ENCODE measurements at regions not wholly inside any gene's neighbourhood (a gene's known extent, or its start where the extent isn't known, plus 50 kb on each side); places are given as distances from the start of the nearest gene placed in this dataset.
"Not testable (repeated sequence)": the region's sequence is repeated elsewhere in the genome, so short reads cannot be mapped to it uniquely, and the experiment has no call there.

DNA sequence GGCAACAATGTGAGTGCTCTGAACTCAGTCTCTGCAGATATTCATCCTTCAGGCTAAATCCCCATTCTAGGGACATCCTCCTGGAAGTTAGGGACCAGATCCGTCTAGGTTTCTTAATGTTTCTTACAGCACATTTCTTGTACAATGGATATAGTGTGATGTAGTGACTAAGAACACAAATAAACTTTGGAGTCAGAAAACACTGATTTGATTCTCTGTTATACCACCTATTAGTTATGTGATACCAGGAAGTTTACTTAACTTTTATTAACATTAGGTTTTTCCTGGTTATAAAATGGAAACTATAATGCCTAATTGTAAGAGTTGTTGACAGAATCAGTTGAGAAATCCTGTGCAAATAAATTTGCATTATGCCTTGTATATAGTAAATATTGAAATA, 57.6 kb upstream of the KCNQ5 start:
- H3K27me3 ChIP-seq = no peaks in the 10 kb centered on the region
- no peaks in the 10 kb centered on the region; the same call in 1 of the 2 replicates for H3K9me3 ChIP-seq
- DNase-seq = no peak
- no peak overlapping the region for H3K4me3 ChIP-seq
- no peaks in the 10 kb centered on the region for H3K36me3 ChIP-seq

DNA sequence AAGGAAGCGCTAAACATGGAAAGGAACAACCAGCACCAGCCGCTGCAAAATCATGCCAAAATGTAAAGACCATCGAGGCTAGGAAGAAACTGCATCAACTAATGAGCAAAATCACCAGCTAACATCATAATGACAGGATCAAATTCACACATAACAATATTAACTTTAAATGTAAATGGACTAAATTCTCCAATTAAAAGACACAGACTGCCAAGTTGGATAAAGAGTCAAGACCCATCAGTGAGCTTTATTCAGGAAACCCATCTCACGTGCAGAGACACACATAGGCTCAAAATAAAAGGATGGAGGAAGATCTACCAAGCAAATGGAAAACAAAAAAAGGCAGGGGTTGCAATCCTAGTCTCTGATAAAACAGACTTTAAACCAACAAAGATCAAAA, 49.9 kb upstream of the KCNQ5 start:
- not testable (repeated sequence) for H3K4me3 ChIP-seq, DNase-seq, H3K36me3 ChIP-seq, H3K9me3 ChIP-seq, H3K27me3 ChIP-seq
